T-helper 2 cell treated with Interferon-gamma antibody and Interleukin-4, amounts not matched to agents 5 μg/mL and 100 μg/mL, for 36 hours (primary cell): ENCODE measurements at regions not wholly inside any gene's neighbourhood (a gene's known extent, or its start where the extent isn't known, plus 50 kb on each side); places are given as distances from the start of the nearest gene placed in this dataset.

Experiments
- DNase-seq: peaks from one replicate; pipeline ENCODE4 v3.0.0; 2021; ENCODE audit warnings: low spot score
- H3K27ac Mint-ChIP-seq: one replicate; pipeline ENCODE4 v1.8.0; 2021; ENCODE audit warnings: mild to moderate bottlenecking, mixed read lengths
- H3K27me3 Mint-ChIP-seq: one replicate; pipeline ENCODE4 v1.8.0; 2021; ENCODE audit warnings: low read depth, mixed read lengths
- H3K36me3 Mint-ChIP-seq: one replicate; pipeline ENCODE4 v1.8.0; 2021; ENCODE audit warnings: low read depth, mixed read lengths
- H3K4me1 Mint-ChIP-seq: one replicate; pipeline ENCODE4 v1.8.0; 2021; ENCODE audit warnings: low read depth, mixed read lengths
- H3K4me3 Mint-ChIP-seq: one replicate; pipeline ENCODE4 v1.8.0; 2022; ENCODE audit warnings: mild to moderate bottlenecking, moderate library complexity, mixed read lengths
- H3K9me3 Mint-ChIP-seq: one replicate; pipeline ENCODE4 v1.8.0; 2021; ENCODE audit warnings: mixed read lengths

DNA sequence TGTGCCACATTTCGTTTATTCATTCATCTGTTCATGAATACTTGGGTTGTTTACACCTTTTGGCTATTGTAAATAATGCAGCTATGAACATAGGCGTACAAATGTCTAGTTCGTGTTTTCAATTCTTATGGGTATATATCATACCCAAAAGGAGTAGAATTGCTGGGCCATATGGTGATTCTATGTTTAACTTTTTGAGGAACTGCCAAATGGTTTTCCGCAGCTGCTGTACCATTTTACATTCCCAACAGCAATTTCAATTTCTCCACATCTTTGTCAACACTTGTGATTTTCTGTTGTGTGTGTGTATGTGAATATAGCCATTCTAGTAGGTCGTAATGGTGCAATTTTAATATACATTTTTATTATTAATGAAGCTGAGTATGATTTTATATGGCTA is 326.2 kb downstream of the ETNK1 start:
- DNase-seq, result no peak
- no peaks in the 10 kb centered on the region for H3K27me3 Mint-ChIP-seq
- H3K27ac Mint-ChIP-seq, result no peak overlapping the region
- H3K4me1 Mint-ChIP-seq, result no peaks in the 10 kb centered on the region
- no peaks in the 10 kb centered on the region for H3K36me3 Mint-ChIP-seq
- peaks cover 4% of the 10 kb centered on the region for H3K9me3 Mint-ChIP-seq
- no peak overlapping the region for H3K4me3 Mint-ChIP-seq

DNA sequence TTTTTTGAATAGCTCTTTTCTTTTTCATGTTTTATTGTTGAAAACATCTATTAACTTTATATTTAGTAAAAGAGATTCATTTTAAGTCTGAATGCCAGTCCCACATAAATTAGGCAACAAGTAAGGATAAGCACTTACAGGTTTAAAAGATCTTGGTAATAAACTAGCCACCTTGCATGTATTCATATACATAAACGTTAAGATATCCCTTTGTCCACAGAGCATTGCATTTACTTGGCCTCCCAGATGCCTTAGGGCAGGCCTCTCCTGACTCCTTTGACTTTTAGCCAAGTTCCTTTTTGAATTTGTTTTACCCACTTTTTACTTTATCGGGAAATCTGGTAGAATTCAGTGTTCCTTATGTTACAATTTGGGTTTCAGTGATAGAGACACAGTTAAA is 331.7 kb downstream of the ETNK1 start:
- no peaks in the 10 kb centered on the region for H3K27me3 Mint-ChIP-seq
- peaks cover 4% of the 10 kb centered on the region for H3K9me3 Mint-ChIP-seq
- no peak overlapping the region for H3K27ac Mint-ChIP-seq
- no peak overlapping the region for H3K4me3 Mint-ChIP-seq
- DNase-seq, result no peak
- no peaks in the 10 kb centered on the region for H3K4me1 Mint-ChIP-seq
- H3K36me3 Mint-ChIP-seq, result no peaks in the 10 kb centered on the region

DNA sequence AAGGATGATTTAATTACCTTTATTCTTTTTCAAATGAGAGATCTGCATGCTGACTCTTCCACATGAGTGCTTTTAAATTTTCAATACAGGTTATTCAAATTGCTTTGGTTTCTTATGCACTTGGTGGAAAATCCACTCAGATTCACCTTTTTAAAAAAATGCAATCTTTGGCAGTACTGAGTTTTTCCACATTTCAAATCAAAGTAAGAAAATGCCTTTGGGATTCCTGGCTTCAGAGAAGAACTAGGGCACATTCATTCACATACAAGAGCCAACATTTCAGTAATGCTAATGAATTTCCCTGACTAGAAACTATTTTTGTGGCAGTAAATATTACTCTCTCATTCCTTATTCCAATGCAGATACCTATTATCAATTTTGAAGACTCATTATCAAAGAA is 342.2 kb downstream of the ETNK1 start:
- Mint-ChIP-seq H3K9me3 (no peaks in the 10 kb centered on the region), H3K4me1 (no peaks in the 10 kb centered on the region), H3K36me3 (no peaks in the 10 kb centered on the region), H3K4me3 (no peak overlapping the region), H3K27me3 (no peaks in the 10 kb centered on the region), H3K27ac (no peak overlapping the region)
- no peak for DNase-seq

- H3K36me3 Mint-ChIP-seq, result no peaks in the 10 kb centered on the region
- H3K27me3 Mint-ChIP-seq, result no peaks in the 10 kb centered on the region
- H3K4me1 Mint-ChIP-seq, result no peaks in the 10 kb centered on the region
- DNase-seq, result no peak
- H3K27ac Mint-ChIP-seq, result no peak overlapping the region
- no peaks in the 10 kb centered on the region for H3K9me3 Mint-ChIP-seq
- H3K4me3 Mint-ChIP-seq, result no peak overlapping the region
Measured at GRCh38 chr12:22969521-22969920, 344.6 kb downstream of the ETNK1 start.

GRCh38 chr12:22971247-22971646 is 346.3 kb downstream of the ETNK1 start:
- Mint-ChIP-seq H3K27ac (no peak overlapping the region), H3K9me3 (no peaks in the 10 kb centered on the region), H3K4me3 (no peak overlapping the region), H3K27me3 (no peaks in the 10 kb centered on the region), H3K36me3 (no peaks in the 10 kb centered on the region), H3K4me1 (no peaks in the 10 kb centered on the region)
- DNase-seq, result no peak

DNA sequence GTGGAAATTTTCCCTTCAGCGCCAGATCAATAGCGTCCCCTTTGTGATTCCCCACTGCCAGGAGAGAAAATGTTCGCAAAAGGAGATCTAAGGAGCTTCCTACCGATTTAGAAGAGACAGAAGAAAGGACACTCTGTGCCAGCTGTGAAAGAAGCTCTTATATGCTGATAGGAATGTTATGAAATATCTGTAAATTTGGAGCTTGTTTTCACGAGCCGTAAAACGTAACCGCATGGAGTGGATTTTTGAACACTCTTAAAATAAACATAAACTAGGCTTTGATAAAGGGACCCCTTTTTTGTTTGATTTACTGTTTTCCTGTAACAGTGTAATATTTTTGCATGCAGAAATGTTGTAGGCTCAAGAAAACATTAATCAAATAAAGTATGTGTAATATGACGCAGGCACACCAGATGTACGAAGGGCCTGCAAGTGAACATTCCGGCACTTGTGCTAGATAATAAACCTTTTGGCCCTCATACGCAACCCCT is 346.8 kb downstream of the ETNK1 start:
- DNase-seq, result no peak
- Mint-ChIP-seq H3K27me3 (no peaks in the 10 kb centered on the region), H3K4me1 (no peaks in the 10 kb centered on the region), H3K9me3 (no peaks in the 10 kb centered on the region), H3K4me3 (no peak overlapping the region), H3K27ac (no peak overlapping the region), H3K36me3 (no peaks in the 10 kb centered on the region)

DNA sequence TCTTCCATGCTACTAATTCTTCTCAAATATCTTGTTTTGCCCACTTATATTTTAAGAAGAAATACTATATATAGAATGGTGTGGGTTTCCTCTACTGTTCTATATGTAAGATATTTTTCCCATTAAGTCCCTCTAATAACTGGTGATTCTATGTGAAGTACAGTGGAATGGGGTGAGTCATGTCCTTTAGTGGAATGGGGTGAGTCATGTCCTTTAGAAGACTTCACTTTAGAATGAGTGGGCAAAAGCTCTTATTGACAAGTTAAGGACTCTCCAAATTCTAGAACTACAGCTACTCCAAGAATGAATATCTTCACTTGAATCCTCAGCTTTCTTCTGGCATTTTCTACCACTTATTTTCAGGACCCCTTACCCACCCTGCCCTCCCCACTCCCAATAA is 349.9 kb downstream of the ETNK1 start:
- H3K4me3 Mint-ChIP-seq, result no peak overlapping the region
- no peaks in the 10 kb centered on the region for H3K4me1 Mint-ChIP-seq
- H3K27me3 Mint-ChIP-seq, result no peaks in the 10 kb centered on the region
- H3K36me3 Mint-ChIP-seq, result no peaks in the 10 kb centered on the region
- no peaks in the 10 kb centered on the region for H3K9me3 Mint-ChIP-seq
- no peak for DNase-seq
- no peak overlapping the region for H3K27ac Mint-ChIP-seq

DNA sequence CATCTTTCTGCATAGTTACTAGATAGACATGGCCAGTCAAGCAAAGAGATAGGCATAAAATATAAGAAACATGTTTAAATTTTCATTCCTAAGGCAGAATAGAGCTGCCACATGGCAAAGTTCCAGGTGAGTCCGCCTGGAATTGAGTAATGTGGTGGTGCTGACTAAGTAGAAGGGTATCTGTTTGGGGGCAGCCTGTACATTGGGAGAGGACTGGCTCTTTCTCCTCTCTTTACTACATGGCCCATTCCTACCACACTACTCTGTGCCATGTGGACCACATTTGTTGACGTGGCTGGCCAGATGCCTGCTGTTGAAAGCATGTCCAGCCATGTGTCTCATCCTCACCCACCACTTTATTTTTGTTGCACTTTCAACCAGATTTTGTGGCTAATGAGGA is 354.0 kb downstream of the ETNK1 start:
- Mint-ChIP-seq H3K9me3 (no peaks in the 10 kb centered on the region), H3K27ac (no peak overlapping the region), H3K36me3 (no peaks in the 10 kb centered on the region), H3K4me1 (no peaks in the 10 kb centered on the region), H3K27me3 (no peaks in the 10 kb centered on the region), H3K4me3 (no peak overlapping the region)
- no peak for DNase-seq

- Mint-ChIP-seq H3K27me3 (no peaks in the 10 kb centered on the region), H3K27ac (no peak overlapping the region), H3K4me3 (no peak overlapping the region), H3K36me3 (no peaks in the 10 kb centered on the region), H3K9me3 (no peaks in the 10 kb centered on the region), H3K4me1 (no peaks in the 10 kb centered on the region)
- DNase-seq, result no peak
Measured at GRCh38 chr12:22979854-22980469, 355.0 kb downstream of the ETNK1 start.

GRCh38 chr12:22981711-22982110 is 356.7 kb downstream of the ETNK1 start:
- H3K27me3 Mint-ChIP-seq, result no peaks in the 10 kb centered on the region
- no peak overlapping the region for H3K4me3 Mint-ChIP-seq
- DNase-seq, result no peak
- no peaks in the 10 kb centered on the region for H3K4me1 Mint-ChIP-seq
- H3K36me3 Mint-ChIP-seq, result no peaks in the 10 kb centered on the region
- no peaks in the 10 kb centered on the region for H3K9me3 Mint-ChIP-seq
- no peak overlapping the region for H3K27ac Mint-ChIP-seq

DNA sequence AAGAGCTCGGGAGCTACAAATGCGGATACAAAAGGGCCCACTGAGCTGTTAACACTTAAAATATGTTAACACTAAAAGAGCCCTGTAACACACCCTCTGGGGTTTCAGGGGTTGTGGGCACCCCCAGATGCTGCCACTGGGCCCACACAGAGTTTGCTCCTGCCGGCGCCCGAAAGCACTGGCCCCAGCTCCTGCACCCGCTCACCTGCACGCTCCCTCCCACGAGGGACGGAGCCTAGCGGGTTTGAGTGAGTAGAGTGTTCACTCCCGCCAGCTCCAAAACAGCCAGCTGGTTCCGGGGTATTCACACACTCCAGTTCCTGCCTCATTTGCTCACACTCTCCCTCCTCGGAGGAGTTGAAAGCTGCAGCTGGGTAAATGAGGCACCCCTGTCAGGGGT is 357.7 kb downstream of the ETNK1 start:
- Mint-ChIP-seq H3K36me3 (no peaks in the 10 kb centered on the region), H3K27me3 (no peaks in the 10 kb centered on the region), H3K9me3 (no peaks in the 10 kb centered on the region), H3K4me1 (no peaks in the 10 kb centered on the region), H3K4me3 (no peak overlapping the region), H3K27ac (no peak overlapping the region)
- no peak for DNase-seq

DNA sequence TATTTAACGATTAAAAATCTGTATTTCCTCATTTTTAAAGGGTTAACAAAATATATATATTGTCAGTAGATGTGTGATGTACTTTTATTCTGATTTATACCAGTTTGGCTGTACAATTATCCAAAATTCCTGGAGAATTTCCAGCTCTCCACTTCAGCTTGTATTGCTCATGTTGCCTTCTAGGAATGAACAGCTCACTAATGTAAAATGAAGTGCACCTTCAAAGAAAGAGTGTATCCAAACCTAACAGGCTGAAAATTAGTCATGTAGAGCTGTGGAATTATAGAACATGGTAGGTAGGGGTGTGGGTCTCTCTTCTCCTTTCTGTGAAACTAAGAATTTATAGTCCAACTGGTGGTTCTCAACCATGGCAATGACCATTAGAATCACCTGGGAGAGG is 362.0 kb downstream of the ETNK1 start:
- Mint-ChIP-seq H3K9me3 (no peaks in the 10 kb centered on the region), H3K27ac (no peak overlapping the region), H3K4me1 (no peaks in the 10 kb centered on the region), H3K4me3 (no peak overlapping the region), H3K36me3 (no peaks in the 10 kb centered on the region), H3K27me3 (no peaks in the 10 kb centered on the region)
- no peak for DNase-seq

- Mint-ChIP-seq H3K36me3 (no peaks in the 10 kb centered on the region), H3K27me3 (no peaks in the 10 kb centered on the region), H3K4me1 (no peaks in the 10 kb centered on the region), H3K4me3 (no peak overlapping the region), H3K9me3 (no peaks in the 10 kb centered on the region), H3K27ac (no peak overlapping the region)
- no peak for DNase-seq
Measured at GRCh38 chr12:22990501-22990900, 365.5 kb downstream of the ETNK1 start.

- no peaks in the 10 kb centered on the region for H3K27me3 Mint-ChIP-seq
- H3K4me3 Mint-ChIP-seq, result no peak overlapping the region
- no peaks in the 10 kb centered on the region for H3K9me3 Mint-ChIP-seq
- H3K36me3 Mint-ChIP-seq, result no peaks in the 10 kb centered on the region
- H3K27ac Mint-ChIP-seq, result no peak overlapping the region
- H3K4me1 Mint-ChIP-seq, result no peaks in the 10 kb centered on the region
- DNase-seq, result no peak
Measured at GRCh38 chr12:22991250-22991844, 366.4 kb downstream of the ETNK1 start.
